Subcutaneous abdominal adipose tissue (tissue), 5 donors: ENCODE measurements at regions not wholly inside any gene's neighbourhood (a gene's known extent, or its start where the extent isn't known, plus 50 kb on each side); places are given as distances from the start of the nearest gene placed in this dataset.

Source experiments
- H3K27ac ChIP-seq: one replicate; pipeline ENCODE4 v1.7.0; 2013; ENCODE audit warnings: low read depth, mild to moderate bottlenecking, inconsistent platforms, low read length, moderate library complexity
- H3K27me3 ChIP-seq, 5 donors: one replicate each; pipeline ENCODE4 v1.7.0; 2013; ENCODE audit warnings: low read length in 5 of 5, inconsistent platforms in 1 of 5; ENCODE audit not compliant: control insufficient read depth in 5 of 5, insufficient read depth in 4 of 5
- H3K36me3 ChIP-seq, 5 donors: one replicate each; pipeline ENCODE4 v1.7.0; 2013; ENCODE audit warnings: low read length in 5 of 5; ENCODE audit not compliant: control insufficient read depth in 5 of 5, insufficient read depth in 5 of 5
- H3K4me1 ChIP-seq, 5 donors: one replicate each; pipeline ENCODE4 v1.7.0; 2013; ENCODE audit warnings: low read length in 5 of 5, mild to moderate bottlenecking in 3 of 5, moderate library complexity in 1 of 5; ENCODE audit not compliant: control insufficient read depth in 5 of 5, insufficient read depth in 5 of 5
- H3K4me3 ChIP-seq, 5 donors: one replicate each; pipeline ENCODE4 v1.7.0; 2013; ENCODE audit warnings: low read length in 5 of 5, low read depth in 1 of 5
- H3K9ac ChIP-seq, 5 donors: one replicate each; pipeline ENCODE4 v1.7.0; 2013; ENCODE audit warnings: low read length in 5 of 5, mild to moderate bottlenecking in 4 of 5, moderate library complexity in 3 of 5
- H3K9me3 ChIP-seq, 5 donors: one replicate each; pipeline ENCODE4 v1.7.0; 2013; ENCODE audit warnings: low read length in 5 of 5; ENCODE audit not compliant: control insufficient read depth in 5 of 5
- donor health status: healthy.
- donor health status: healthy.
- donor health status: healthy.
- donor health status: healthy.
- donor health status: healthy.

DNA sequence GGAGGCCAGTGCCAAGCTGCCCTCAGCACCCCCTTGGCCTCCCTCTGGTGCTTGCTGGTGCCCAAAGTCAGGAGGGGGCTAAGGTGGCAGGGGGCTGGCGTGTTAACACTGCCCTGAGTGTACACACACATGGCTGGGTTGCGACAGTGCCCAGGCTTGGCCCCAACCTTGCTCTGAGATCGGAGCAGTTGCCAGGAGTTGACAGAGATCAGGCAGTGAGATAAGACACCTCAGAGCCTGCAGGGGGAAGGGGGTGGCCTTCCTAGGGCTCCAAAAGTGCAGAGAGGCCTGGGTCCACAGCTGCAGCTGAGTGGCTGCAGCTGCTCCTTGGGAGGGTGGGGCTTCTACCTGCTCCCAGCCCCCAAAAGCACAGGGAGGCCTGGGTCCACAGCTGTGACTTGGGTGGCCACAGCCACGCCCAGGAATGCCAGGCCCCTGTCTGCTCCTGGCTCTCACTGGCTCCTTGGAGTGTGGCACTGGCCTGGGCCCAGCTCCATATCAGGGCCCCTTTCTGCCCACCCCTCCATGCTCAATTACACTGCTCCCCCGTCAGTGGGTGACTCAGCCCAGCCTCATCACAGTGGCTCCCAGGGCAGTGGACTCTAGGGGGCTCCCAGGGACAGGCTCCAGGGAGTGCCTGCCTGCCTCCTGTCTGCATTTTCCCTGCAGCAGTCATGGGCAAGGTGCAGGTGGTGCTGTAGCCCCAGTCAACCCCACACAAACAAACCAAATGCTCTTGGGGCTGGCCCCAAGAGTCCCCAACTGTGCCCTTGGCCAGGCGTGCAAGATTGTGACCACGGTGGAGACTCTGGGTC, 56.4 kb upstream of the C15orf39 start:
- Histone ChIP-seq H3K9ac (no peak overlapping the region), H3K36me3 (no peaks in the 10 kb centered on the region), H3K4me1 (no peaks in the 10 kb centered on the region), H3K4me3 (peak overlapping the region in 1 of 5 donors; percentile 33), H3K27me3 (no peaks in the 10 kb centered on the region), H3K27ac (no peak overlapping the region), H3K9me3 (peaks cover 17 to 44% (median 38%) of the 10 kb centered on the region in 5 donors)

DNA sequence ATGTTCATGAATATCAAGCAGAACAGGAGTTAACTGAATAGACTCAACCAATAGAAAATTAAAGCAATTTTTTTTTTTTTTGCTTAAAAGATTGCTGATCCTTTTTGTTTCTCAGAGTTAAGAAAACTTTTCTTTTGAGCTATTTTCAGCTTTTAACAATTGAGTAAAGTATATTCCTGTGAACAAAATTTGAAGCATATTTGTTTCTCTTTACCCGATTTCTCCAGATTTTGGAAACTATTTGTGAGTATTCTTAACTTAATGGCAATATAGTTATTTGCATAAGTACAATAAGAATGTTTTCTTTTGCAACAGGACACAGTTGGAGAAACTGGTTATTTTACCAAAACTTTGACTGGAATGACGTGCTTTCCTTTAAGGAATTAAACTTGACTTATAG, 53.4 kb upstream of the C15orf39 start:
- H3K27me3 ChIP-seq, result no peaks in the 10 kb centered on the region
- H3K9me3 ChIP-seq, result peaks cover 7 to 26% (median 25%) of the 10 kb centered on the region in 5 donors
- H3K9ac ChIP-seq, result no peak overlapping the region
- H3K4me1 ChIP-seq, result peaks cover 0 to 8% (median 2%) of the 10 kb centered on the region in 5 donors
- H3K4me3 ChIP-seq, result no peak overlapping the region
- no peaks in the 10 kb centered on the region for H3K36me3 ChIP-seq
- H3K27ac ChIP-seq, result no peak overlapping the region

GRCh38 chr15:75149867-75150709, 51.6 kb upstream of the C15orf39 start:
- Histone ChIP-seq H3K9me3 (peaks cover 0 to 9% (median 8%) of the 10 kb centered on the region in 5 donors), H3K27ac (no peak overlapping the region), H3K36me3 (no peaks in the 10 kb centered on the region), H3K27me3 (no peaks in the 10 kb centered on the region), H3K4me3 (no peak overlapping the region), H3K9ac (no peak overlapping the region), H3K4me1 (peaks cover 0 to 19% (median 5%) of the 10 kb centered on the region in 5 donors)

- peaks cover 0 to 19% (median 5%) of the 10 kb centered on the region in 5 donors for H3K4me1 ChIP-seq
- H3K4me3 ChIP-seq, result no peak overlapping the region
- no peak overlapping the region for H3K27ac ChIP-seq
- no peaks in the 10 kb centered on the region for H3K36me3 ChIP-seq
- no peak overlapping the region for H3K9ac ChIP-seq
- peaks cover 0 to 3% (median 0%) of the 10 kb centered on the region in 5 donors for H3K9me3 ChIP-seq
- no peaks in the 10 kb centered on the region for H3K27me3 ChIP-seq
These were observed 50.2 kb upstream of the C15orf39 start for GRCh38 chr15:75151214-75152128.
